ENCODE measurements at regions not wholly inside any gene's neighbourhood (a gene's known extent, or its start where the extent isn't known, plus 50 kb on each side); places are given as distances from the start of the nearest gene placed in this dataset.

DNA sequence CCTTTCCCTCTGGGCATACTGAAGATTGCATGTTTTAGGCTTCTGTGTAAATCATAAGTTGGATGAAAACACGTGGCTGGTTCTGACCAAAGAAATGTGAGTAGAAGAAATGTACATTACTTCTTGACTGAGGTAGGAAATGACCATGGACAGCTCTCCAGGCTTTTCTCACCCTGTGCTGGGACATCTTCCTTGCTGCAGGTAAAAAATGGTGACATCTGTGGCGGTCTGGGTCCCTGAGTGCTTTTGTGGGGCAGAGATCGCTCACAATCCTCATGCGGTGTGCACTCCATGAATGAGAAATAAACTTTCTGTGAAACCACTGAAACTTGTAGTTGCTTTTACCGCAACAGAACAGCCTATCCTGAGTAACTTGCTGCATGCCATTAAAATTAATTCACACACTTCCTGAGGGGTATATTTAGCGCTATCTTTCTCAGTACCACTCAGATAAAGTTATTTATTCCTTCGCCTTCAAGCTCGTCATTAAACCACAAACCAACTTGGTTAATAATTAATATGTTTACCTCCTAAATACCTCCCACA is 730.4 kb downstream of the EFNA5 start:
- TF ChIP-seq HOXA7 (CRISPR knock-in tag; IDR thresholded peaks at IDR 0.05; ENCODE audit: borderline replicate concordance): no peak
- TF ChIP-seq ZNF274 (IDR thresholded peaks at IDR 0.05; ENCODE audit: low read length): no peak
- TF ChIP-seq ZNF274 (tag by site-specific recombination; IDR thresholded peaks at IDR 0.05; ENCODE audit: borderline replicate concordance): no peak
- no peak for TF ChIP-seq ZNF292 (tag by site-specific recombination; IDR thresholded peaks at IDR 0.05; ENCODE audit: borderline replicate concordance, low read depth)
- TF ChIP-seq, protein P1, sequence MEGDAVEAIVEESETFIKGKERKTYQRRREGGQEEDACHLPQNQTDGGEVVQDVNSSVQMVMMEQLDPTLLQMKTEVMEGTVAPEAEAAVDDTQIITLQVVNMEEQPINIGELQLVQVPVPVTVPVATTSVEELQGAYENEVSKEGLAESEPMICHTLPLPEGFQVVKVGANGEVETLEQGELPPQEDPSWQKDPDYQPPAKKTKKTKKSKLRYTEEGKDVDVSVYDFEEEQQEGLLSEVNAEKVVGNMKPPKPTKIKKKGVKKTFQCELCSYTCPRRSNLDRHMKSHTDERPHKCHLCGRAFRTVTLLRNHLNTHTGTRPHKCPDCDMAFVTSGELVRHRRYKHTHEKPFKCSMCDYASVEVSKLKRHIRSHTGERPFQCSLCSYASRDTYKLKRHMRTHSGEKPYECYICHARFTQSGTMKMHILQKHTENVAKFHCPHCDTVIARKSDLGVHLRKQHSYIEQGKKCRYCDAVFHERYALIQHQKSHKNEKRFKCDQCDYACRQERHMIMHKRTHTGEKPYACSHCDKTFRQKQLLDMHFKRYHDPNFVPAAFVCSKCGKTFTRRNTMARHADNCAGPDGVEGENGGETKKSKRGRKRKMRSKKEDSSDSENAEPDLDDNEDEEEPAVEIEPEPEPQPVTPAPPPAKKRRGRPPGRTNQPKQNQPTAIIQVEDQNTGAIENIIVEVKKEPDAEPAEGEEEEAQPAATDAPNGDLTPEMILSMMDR (tag by site-specific recombination; IDR thresholded peaks at IDR 0.05): no peak
- TF ChIP-seq ZNF701 (tag by site-specific recombination; IDR thresholded peaks at IDR 0.05): no peak
- TF ChIP-seq ZNF596 (tag by site-specific recombination; IDR thresholded peaks at IDR 0.05): no peak
- no peak for TF ChIP-seq ZNF530 (tag by site-specific recombination; IDR thresholded peaks at IDR 0.05; ENCODE audit: low read depth)
- TF ChIP-seq, protein P2, sequence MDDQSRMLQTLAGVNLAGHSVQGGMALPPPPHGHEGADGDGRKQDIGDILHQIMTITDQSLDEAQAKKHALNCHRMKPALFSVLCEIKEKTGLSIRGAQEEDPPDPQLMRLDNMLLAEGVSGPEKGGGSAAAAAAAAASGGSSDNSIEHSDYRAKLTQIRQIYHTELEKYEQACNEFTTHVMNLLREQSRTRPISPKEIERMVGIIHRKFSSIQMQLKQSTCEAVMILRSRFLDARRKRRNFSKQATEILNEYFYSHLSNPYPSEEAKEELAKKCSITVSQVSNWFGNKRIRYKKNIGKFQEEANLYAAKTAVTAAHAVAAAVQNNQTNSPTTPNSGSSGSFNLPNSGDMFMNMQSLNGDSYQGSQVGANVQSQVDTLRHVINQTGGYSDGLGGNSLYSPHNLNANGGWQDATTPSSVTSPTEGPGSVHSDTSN (CRISPR knock-in tag; IDR thresholded peaks at IDR 0.05): no peak
- TF ChIP-seq TRIM28 (IDR thresholded peaks at IDR 0.05; ENCODE audit: borderline replicate concordance, low read length): no peak
- TF ChIP-seq ZNF140 (tag by site-specific recombination; IDR thresholded peaks at IDR 0.05): no peak
- no peak for TF ChIP-seq ZNF544 (tag by site-specific recombination; IDR thresholded peaks at IDR 0.05)
- TF ChIP-seq KLF1 (tag by site-specific recombination; IDR thresholded peaks at IDR 0.05): no peak
- TF ChIP-seq, protein P3, sequence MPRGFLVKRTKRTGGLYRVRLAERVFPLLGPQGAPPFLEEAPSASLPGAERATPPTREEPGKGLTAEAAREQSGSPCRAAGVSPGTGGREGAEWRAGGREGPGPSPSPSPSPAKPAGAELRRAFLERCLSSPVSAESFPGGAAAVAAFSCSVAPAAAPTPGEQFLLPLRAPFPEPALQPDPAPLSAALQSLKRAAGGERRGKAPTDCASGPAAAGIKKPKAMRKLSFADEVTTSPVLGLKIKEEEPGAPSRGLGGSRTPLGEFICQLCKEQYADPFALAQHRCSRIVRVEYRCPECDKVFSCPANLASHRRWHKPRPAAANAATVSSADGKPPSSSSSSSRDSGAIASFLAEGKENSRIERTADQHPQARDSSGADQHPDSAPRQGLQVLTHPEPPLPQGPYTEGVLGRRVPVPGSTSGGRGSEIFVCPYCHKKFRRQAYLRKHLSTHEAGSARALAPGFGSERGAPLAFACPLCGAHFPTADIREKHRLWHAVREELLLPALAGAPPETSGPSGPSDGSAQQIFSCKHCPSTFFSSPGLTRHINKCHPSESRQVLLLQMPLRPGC (tag by site-specific recombination; IDR thresholded peaks at IDR 0.05): no peak
- TF ChIP-seq ZNF792 (tag by site-specific recombination; IDR thresholded peaks at IDR 0.05): no peak

All from HEK293 (cell line).